ENCODE measurements at regions not wholly inside any gene's neighbourhood (a gene's known extent, or its start where the extent isn't known, plus 50 kb on each side); places are given as distances from the start of the nearest gene placed in this dataset.
"Not testable (repeated sequence)": the region's sequence is repeated elsewhere in the genome, so short reads cannot be mapped to it uniquely, and the experiment has no call there.

- DNase-seq (ENCODE audit: low spot score) = no peak
These were observed 147.6 kb upstream of the TMEM168 start for GRCh38 chr7:112937651-112938415.

- DNase-seq (ENCODE audit: low spot score) = no peak
These were observed 143.4 kb upstream of the TMEM168 start for GRCh38 chr7:112933598-112933997.

DNA sequence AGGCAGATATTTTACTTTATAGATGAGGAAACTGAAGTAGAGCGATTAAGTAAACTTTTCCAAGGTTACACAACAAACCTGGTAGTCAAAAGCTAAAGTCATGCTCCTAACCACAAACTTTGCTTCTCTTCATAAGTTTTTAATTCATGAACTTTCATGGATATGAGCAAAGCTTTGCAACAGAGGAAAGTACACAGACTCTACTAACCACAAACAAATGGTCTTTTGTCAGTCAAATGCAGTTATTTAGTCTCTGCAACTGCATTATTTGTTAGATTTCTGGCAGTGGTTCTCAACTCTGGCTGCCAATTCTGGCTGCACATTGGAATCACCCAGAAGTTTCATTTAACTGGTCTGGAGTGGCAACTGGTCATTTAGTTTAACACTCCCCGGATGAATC, 140.6 kb upstream of the TMEM168 start:
- no peak for DNase-seq (ENCODE audit: low spot score)

DNA sequence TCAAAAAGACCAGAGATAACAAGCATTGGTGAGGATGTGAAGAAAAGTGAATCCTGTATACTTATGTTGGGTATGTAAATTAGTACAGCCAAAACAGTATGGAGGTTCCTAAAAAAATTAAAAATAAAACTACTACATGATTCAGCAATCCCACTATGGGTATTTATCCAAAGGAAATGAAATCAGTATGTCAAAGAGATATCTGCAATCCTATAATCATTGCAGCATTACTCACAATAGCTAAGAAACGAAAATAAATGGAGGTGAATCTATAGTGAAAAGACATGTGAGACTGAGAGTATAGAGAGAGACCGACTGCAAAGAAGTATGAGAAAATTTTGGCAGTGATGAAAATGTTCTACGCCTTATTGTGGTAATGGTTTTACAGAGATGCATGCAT, 139.2 kb upstream of the TMEM168 start:
- no peak for DNase-seq (ENCODE audit: low spot score)

GRCh38 chr7:112926018-112926417, 135.8 kb upstream of the TMEM168 start:
- DNase-seq (ENCODE audit: low spot score) = no peak

- not testable (repeated sequence) for DNase-seq (ENCODE audit: low spot score)
These were observed 132.4 kb upstream of the TMEM168 start for GRCh38 chr7:112922546-112922945.

- DNase-seq (ENCODE audit: low spot score) = not testable (repeated sequence)
These were observed 126.2 kb upstream of the TMEM168 start for GRCh38 chr7:112916431-112916830.

- DNase-seq (ENCODE audit: low spot score) = no peak
These were observed 117.9 kb upstream of the TMEM168 start for GRCh38 chr7:112908086-112908485.

- DNase-seq (ENCODE audit: low spot score) = no peak
These were observed 117.5 kb upstream of the TMEM168 start for GRCh38 chr7:112907658-112908057.

DNA sequence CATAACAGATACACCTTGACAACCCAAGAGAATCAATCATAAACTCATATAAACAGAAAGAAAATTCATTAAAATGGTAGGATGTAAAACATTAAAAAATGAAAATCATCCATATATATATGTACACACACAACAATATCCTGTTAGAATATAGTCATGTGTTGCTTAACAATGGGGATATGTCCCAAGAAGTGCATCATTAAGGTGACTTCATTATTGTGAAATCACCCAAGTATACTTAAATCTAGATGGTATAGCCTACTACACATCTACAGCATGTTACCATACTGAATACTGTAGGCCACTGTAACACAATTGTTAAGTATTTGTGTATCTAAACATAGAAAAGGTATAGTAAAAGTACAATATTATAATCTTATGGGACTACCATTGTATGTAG, 115.8 kb upstream of the TMEM168 start:
- DNase-seq (ENCODE audit: low spot score) = no peak

DNA sequence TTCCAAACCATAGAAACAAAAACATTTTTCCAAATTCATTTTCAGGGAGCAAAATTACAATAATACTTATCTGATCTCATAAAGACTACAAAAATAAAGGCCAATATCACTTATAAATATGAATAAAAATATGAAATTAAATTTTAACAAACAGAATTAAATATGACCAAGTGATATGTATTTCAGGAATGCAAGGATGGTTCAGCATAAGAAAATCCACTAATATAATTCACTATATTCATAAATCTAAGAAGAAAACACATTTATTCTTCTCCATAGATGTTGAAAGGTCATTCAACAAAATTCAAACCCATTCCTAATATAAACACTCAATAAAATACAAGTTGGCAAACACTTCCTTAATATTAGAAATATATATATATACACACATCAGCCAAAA, 115.2 kb upstream of the TMEM168 start:
- DNase-seq (ENCODE audit: low spot score) = no peak

DNA sequence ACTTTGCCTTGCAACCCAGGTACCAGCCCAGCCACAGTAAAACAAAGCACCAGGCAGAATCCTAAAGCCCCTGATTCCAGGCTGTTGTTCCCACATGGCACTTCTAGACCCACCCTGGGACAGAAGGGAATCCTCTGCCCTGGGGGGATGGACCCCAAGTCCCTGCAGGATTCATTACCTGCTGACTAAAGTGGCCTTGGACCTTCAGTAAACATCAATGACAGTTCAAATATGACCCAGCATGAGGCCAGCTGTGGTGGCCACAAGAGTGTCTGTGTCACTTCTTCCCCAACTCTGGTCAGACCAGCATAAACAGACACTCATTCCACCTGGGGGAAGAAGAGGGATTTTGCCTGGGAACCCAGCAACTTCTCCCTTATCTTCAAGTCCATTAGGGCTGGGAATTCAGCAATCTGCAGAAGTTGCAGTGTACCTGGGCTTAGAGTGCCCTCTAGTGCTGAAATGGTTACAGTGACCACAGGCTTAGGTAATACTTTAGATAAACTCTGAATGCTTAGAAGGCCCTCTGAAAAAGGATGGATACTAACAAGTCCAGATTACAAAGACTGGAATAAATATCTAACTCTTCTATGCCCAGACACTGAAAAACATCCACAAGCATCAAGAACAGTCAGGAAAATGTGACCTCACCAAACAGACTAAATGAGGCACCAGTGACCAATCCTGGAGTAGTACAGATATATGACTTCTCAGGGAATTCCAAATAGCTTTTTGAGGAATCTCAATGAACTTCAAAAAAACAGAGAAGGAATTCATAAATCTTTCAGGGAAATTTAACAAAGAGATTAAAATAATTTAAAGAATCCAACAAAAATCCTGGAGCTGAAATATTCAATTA, 108.5 kb upstream of the TMEM168 start:
- no peak for DNase-seq (ENCODE audit: low spot score)

DNA sequence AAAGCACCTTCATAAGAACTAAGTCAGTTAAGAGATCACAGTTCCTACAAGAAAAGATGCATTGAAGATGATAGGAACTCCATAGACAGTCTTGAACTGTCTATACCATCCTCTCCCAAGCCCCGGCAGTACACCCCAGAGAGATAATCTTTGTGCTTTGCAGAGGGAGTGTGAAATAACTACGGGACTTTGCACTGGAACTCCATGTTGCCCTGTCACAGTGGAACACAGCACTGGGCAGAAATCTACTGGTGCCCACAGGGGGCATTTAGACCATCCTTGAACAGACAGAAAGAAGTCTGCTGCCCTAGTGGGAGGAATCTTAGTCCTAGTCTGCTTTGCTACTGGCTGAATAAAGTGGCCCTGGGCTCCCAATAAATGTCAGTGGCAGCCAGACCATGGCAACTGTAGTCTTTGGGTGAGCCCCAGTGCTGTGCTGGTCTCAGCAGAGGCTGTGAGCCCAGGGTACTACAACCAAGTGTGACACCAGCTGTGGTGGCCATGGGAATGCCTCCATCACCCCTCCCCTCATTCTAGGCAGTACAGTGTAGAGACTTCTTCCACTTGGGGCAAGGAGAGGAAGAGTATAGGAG, 107.7 kb upstream of the TMEM168 start:
- no peak for DNase-seq (ENCODE audit: low spot score)

DNA sequence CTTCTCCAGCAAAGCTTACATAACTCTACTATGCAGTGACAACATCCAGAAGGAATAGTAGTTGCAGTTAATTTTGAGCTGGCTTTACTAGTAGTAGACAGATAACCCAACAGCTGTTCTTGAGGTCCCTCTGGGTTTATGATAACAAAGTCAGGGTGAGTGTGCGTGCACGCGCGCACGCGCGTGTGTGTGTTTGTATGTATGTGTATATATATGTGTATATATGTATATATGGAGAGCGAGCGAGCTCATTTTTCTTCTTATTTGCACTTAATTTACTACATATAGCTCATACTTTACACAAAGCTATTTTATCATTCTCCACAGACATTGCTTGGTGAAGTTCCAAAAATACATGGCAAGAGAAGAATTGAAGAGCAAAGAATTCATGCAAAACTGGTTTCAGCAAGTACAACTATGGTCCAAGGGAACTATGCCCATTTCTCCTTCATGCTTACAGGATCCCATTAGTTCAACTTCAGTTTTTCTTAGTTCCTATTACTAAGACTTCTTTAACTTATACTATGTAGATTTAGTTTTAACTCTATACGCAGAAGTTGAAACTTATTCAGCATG, 105.9 kb upstream of the TMEM168 start:
- no peak for DNase-seq (ENCODE audit: low spot score)

- DNase-seq (ENCODE audit: low spot score) = no peak
These were observed 102.1 kb upstream of the TMEM168 start for GRCh38 chr7:112892263-112892662.

DNA sequence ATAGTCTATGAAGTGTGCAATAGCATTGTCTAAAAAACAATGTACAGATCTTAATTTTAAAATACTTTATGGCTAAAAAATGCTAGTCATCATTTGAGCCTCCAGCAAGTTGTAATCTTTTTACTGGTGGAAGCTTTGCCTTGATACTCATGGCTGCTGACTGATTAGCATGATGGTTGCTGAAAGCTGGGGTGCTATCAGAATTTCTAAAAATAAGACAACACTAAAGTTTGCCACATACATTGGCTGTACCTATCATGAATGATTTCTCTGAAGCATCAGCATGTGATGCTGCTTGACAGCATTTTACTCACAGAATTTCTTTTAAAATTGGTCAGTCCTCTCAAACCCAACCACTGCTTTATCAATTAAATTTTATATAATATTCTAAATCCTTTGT, 101.5 kb upstream of the TMEM168 start:
- DNase-seq (ENCODE audit: low spot score) = no peak

GRCh38 chr7:112889834-112890438, 99.7 kb upstream of the TMEM168 start:
- no peak for DNase-seq (ENCODE audit: low spot score)

- no peak for DNase-seq (ENCODE audit: low spot score)
These were observed 99.1 kb upstream of the TMEM168 start for GRCh38 chr7:112889268-112889667.

GRCh38 chr7:112888781-112889180, 98.6 kb upstream of the TMEM168 start:
- no peak for DNase-seq (ENCODE audit: low spot score)

GRCh38 chr7:112887976-112888375, 97.8 kb upstream of the TMEM168 start:
- no peak for DNase-seq (ENCODE audit: low spot score)

GRCh38 chr7:112887337-112887736, 97.1 kb upstream of the TMEM168 start:
- DNase-seq (ENCODE audit: low spot score) = no peak

- DNase-seq (ENCODE audit: low spot score) = no peak
These were observed 96.0 kb upstream of the TMEM168 start for GRCh38 chr7:112886208-112886607.

All from ecto neural progenitor cell (in vitro differentiated cells).